IMR-90 (cell line): ENCODE measurements at regions not wholly inside any gene's neighbourhood (a gene's known extent, or its start where the extent isn't known, plus 50 kb on each side); places are given as distances from the start of the nearest gene placed in this dataset.

ENCODE experiments used
- ATAC-seq: fragments of 200-7000 bp; cut with Tn5 transposase; 2 replicates; pipeline ENCODE4 v1.9.1; 2020; ENCODE audit warnings: low read depth, mild to moderate bottlenecking, moderate library complexity
- BruUV-seq: library from RNA; stranded (reverse); fragments of 400-500 nt; replicated peaks from 2 replicates; lab custom pipeline; 2021; lab: Mats Ljungman, UMichigan
- CTCF ChIA-PET: fragments of 300-600 bp; formaldehyde crosslinking; extraction: SDS; loops from one replicate; lab custom pipeline; 2021; ENCODE audit warnings: antibody characterized with exemption; lab: Yijun Ruan, JAX
- POLR2A ChIA-PET: fragments of 300-600 bp; sonication (Branson Sonifier 250); formaldehyde crosslinking; loops from one replicate; lab custom pipeline; 2022; ENCODE audit warnings: antibody characterized with exemption; ENCODE audit not compliant: unreplicated experiment; lab: Charles Lee
- DNase-seq: peaks from one replicate; pipeline ENCODE4 v3.0.0; 2013
- H2AFZ ChIP-seq: replicated peaks from 2 replicates; pipeline ENCODE3; 2013; ENCODE audit warnings: low read length, mild to moderate bottlenecking; ENCODE audit not compliant: poor library complexity
- H2AK5ac ChIP-seq: 2 replicates; pipeline ENCODE4 v1.6.1; 2013; ENCODE audit warnings: low read depth, low read length, inconsistent platforms
- H2AK9ac ChIP-seq: replicated peaks from 2 replicates; pipeline ENCODE3; 2013; ENCODE audit warnings: mild to moderate bottlenecking, low read depth, low read length, moderate library complexity; ENCODE audit not compliant: poor library complexity
- H2BK120ac ChIP-seq: 2 replicates; pipeline ENCODE4 v1.6.1; 2013; ENCODE audit warnings: low read depth, low read length, inconsistent platforms
- H2BK15ac ChIP-seq: 3 replicates; pipeline ENCODE4 v1.6.1; 2013; ENCODE audit warnings: low read depth, low read length, inconsistent platforms
- H2BK20ac ChIP-seq: 2 replicates; pipeline ENCODE4 v1.6.1; 2013; ENCODE audit warnings: low read depth, mild to moderate bottlenecking, inconsistent platforms, low read length, moderate library complexity
- H2BK5ac ChIP-seq: 2 replicates; pipeline ENCODE4 v1.6.1; 2013; ENCODE audit warnings: mild to moderate bottlenecking, low read depth, low read length, inconsistent platforms; ENCODE audit not compliant: poor library complexity, severe bottlenecking
- H3K14ac ChIP-seq: replicated peaks from 2 replicates; pipeline ENCODE4 v1.6.1; 2013; ENCODE audit warnings: low read depth, low read length, inconsistent platforms
- H3K18ac ChIP-seq: 2 replicates; pipeline ENCODE4 v1.6.1; 2013; ENCODE audit warnings: low read depth, low read length, control low read depth
- H3K23ac ChIP-seq: 2 replicates; pipeline ENCODE4 v1.6.1; 2013; ENCODE audit warnings: low read depth, low read length, inconsistent platforms
- H3K27ac ChIP-seq: 2 replicates; pipeline ENCODE4 v1.5.1; 2013; ENCODE audit warnings: mild to moderate bottlenecking, control low read depth, low read length; ENCODE audit not compliant: insufficient read depth
- H3K27me3 ChIP-seq: 2 replicates; pipeline ENCODE4 v1.6.1; 2013; ENCODE audit warnings: low read length; ENCODE audit not compliant: control insufficient read depth, insufficient read depth
- H3K36me3 ChIP-seq: 2 replicates; pipeline ENCODE4 v1.6.1; 2013; ENCODE audit warnings: low read length, mixed read lengths; ENCODE audit not compliant: control insufficient read depth, insufficient read depth
- H3K4ac ChIP-seq: 2 replicates; pipeline ENCODE4 v1.6.1; 2013; ENCODE audit warnings: low read depth, low read length, inconsistent platforms
- H3K4me1 ChIP-seq: 2 replicates; pipeline ENCODE4 v1.6.1; 2013; ENCODE audit warnings: low read length, mixed read lengths; ENCODE audit not compliant: control insufficient read depth, insufficient read depth
- H3K4me2 ChIP-seq: 2 replicates; pipeline ENCODE4 v1.6.1; 2013; ENCODE audit warnings: low read depth, mild to moderate bottlenecking, control low read depth, low read length, moderate library complexity
- H3K4me3 ChIP-seq: 2 replicates; pipeline ENCODE4 v1.5.1; 2013; ENCODE audit warnings: low read depth, mild to moderate bottlenecking, control low read depth, low read length, moderate library complexity; ENCODE audit not compliant: insufficient read depth
- H3K56ac ChIP-seq: 2 replicates; pipeline ENCODE4 v1.6.1; 2013; ENCODE audit warnings: low read length, inconsistent platforms; ENCODE audit not compliant: insufficient read depth; ENCODE audit errors: extremely low read depth
- H3K79me1 ChIP-seq, 2 experiments: 2 replicates each; pipeline ENCODE4 v1.6.1; 2013; ENCODE audit warnings: low read length in 2 of 2, inconsistent platforms in 1 of 2, low read depth in 1 of 2
- H3K9ac ChIP-seq: 2 replicates; pipeline ENCODE4 v1.6.1; 2013; ENCODE audit warnings: low read depth, low read length, control low read depth
- H3K9me1 ChIP-seq: 2 replicates; pipeline ENCODE4 v1.6.1; 2013; ENCODE audit warnings: low read length, inconsistent platforms; ENCODE audit not compliant: insufficient read depth
- H3K9me3 ChIP-seq: 2 replicates; pipeline ENCODE4 v1.6.1; 2013; ENCODE audit warnings: low read length; ENCODE audit not compliant: control insufficient read depth, insufficient read depth
- H4K20me1 ChIP-seq: 2 replicates; pipeline ENCODE4 v1.6.1; 2013; ENCODE audit warnings: low read length, inconsistent platforms; ENCODE audit not compliant: insufficient read depth
- H4K5ac ChIP-seq: 2 replicates; pipeline ENCODE4 v1.6.1; 2013; ENCODE audit warnings: mild to moderate bottlenecking, low read depth, low read length, control low read depth
- H4K8ac ChIP-seq, 2 experiments: 2 replicates each; pipeline ENCODE4 v1.6.1; 2013; ENCODE audit warnings: low read depth in 2 of 2, low read length in 2 of 2, control low read depth in 1 of 2, inconsistent platforms in 1 of 2
- H4K91ac ChIP-seq: 2 replicates; pipeline ENCODE4 v1.6.1; 2013; ENCODE audit warnings: low read depth, low read length, inconsistent platforms; ENCODE audit not compliant: insufficient read depth
- BHLHE40 ChIP-seq: fragments of 150-350 bp; IDR thresholded peaks from 2 replicates; pipeline ENCODE4 v1.6.1; 2016; ENCODE audit warnings: mild to moderate bottlenecking, low read depth, low read length
- CEBPB ChIP-seq: IDR thresholded peaks from 2 replicates; pipeline ENCODE4 v1.6.1; 2012; ENCODE audit warnings: low read depth, low read length, improper control_type of control experiment
- CHD1 ChIP-seq: IDR thresholded peaks from 2 replicates; pipeline ENCODE4 v1.6.1; 2012; ENCODE audit warnings: low read depth, low read length, improper control_type of control experiment
- CTCF ChIP-seq: conservative IDR thresholded peaks from 2 replicates; pipeline ENCODE4 v1.5.1; 2012; ENCODE audit warnings: mild to moderate bottlenecking, low read depth, low read length, improper control_type of control experiment
- ELK1 ChIP-seq: fragments of 150-350 bp; IDR thresholded peaks from 2 replicates; pipeline ENCODE4 v1.6.1; 2016; ENCODE audit warnings: low read depth, mild to moderate bottlenecking, low read length, moderate library complexity, borderline replicate concordance
- FOS ChIP-seq: fragments of 150-350 bp; IDR thresholded peaks from 2 replicates; pipeline ENCODE4 v1.6.1; 2016; ENCODE audit warnings: low read depth, low read length
- MAFK ChIP-seq: IDR thresholded peaks from 2 replicates; pipeline ENCODE4 v1.6.1; 2012; ENCODE audit warnings: low read depth, low read length, improper control_type of control experiment
- MAZ ChIP-seq: IDR thresholded peaks from 2 replicates; pipeline ENCODE4 v1.6.1; 2012; ENCODE audit warnings: low read depth, mild to moderate bottlenecking, low read length, improper control_type of control experiment, moderate library complexity, borderline replicate concordance
- MXI1 ChIP-seq: IDR thresholded peaks from 2 replicates; pipeline ENCODE4 v1.6.1; 2012; ENCODE audit warnings: low read depth, mild to moderate bottlenecking, low read length, moderate library complexity, borderline replicate concordance
- NFE2L2 ChIP-seq: fragments of 150-350 bp; IDR thresholded peaks from 2 replicates; pipeline ENCODE4 v1.6.1; 2016; ENCODE audit warnings: low read depth, mild to moderate bottlenecking, low read length
- POLR2A ChIP-seq: IDR thresholded peaks from 2 replicates; pipeline ENCODE4 v1.6.1; 2012; ENCODE audit warnings: mild to moderate bottlenecking, low read depth, low read length
- RAD21 ChIP-seq: IDR thresholded peaks from 2 replicates; pipeline ENCODE4 v1.6.1; 2012; ENCODE audit warnings: low read length, improper control_type of control experiment
- RCOR1 ChIP-seq: IDR thresholded peaks from 2 replicates; pipeline ENCODE4 v1.6.1; 2012; ENCODE audit warnings: mild to moderate bottlenecking, low read length, improper control_type of control experiment; ENCODE audit not compliant: insufficient replicate concordance
- RFX5 ChIP-seq: IDR thresholded peaks from 2 replicates; pipeline ENCODE4 v1.8.0; 2012; ENCODE audit warnings: low read depth, mild to moderate bottlenecking, low read length, moderate library complexity
- SMC3 ChIP-seq: fragments of 150-350 bp; IDR thresholded peaks from 2 replicates; pipeline ENCODE4 v1.6.1; 2016; ENCODE audit warnings: low read depth, mild to moderate bottlenecking, antibody characterized with exemption, low read length, moderate library complexity
- USF2 ChIP-seq: fragments of 150-350 bp; IDR thresholded peaks from 2 replicates; pipeline ENCODE4 v1.6.1; 2017; ENCODE audit warnings: mild to moderate bottlenecking, antibody characterized with exemption, low read length, low read depth
- WGBS, 2 experiments: methylation state at CpG; one replicate each; pipeline versions ENCODE4 v1.1.5 to v1.1.7; 2013; ENCODE audit warnings: missing lambda C conversion rate in 2 of 2; ENCODE audit not compliant: insufficient read length in 1 of 2; ENCODE audit errors: extremely low coverage in 2 of 2; 5-methylcytosine and 5-hydroxymethylcytosine counted together
- dilution Hi-C: fragments of 300-500 bp; cut with HindIII; formaldehyde crosslinking; loops from one replicate; pipeline ENCODE4 v1.14.3; 2018; ENCODE audit warnings: low sequenced_read_pairs; ENCODE audit not compliant: unreplicated experiment
- in situ Hi-C: fragments of 300-500 bp; cut with MboI; formaldehyde crosslinking; loops from 3 replicates; pipeline ENCODE4 v1.14.3; 2019; ENCODE audit warnings: low sequenced_read_pairs, inconsistent platforms, mixed read lengths
- intact Hi-C: fragments of 100-400 bp; cut with micrococcal nuclease; formaldehyde crosslinking; loops from 2 replicates; pipeline ENCODE4 v1.10.0; 2022

- BruUV-seq = no TSS peak
- no peaks in the 10 kb centered on the region for H4K20me1 ChIP-seq
- DNase-seq (no peak), ATAC-seq (no peak)
- TF ChIP-seq FOS (no peak), CHD1 (no peak), MAFK (no peak), MXI1 (no peak), CEBPB (no peak), RAD21 (no peak), MAZ (no peak), POLR2A (no peak), RCOR1 (no peak), USF2 (no peak), BHLHE40 (no peak), ELK1 (no peak), RFX5 (no peak), CTCF (no peak), SMC3 (no peak), NFE2L2 (no peak)
- peaks cover 37% of the 10 kb centered on the region; the same call in 1 of the 2 replicates for H3K27me3 ChIP-seq
- H2BK15ac ChIP-seq = no peak overlapping the region
- H3K23ac ChIP-seq = no peak overlapping the region
- no peaks in the 10 kb centered on the region for H3K79me1 ChIP-seq
- H2AK9ac ChIP-seq = no peak overlapping the region
- H4K91ac ChIP-seq = no peak overlapping the region
- ChIA-PET POLR2A (no interaction called here), CTCF (no interaction called here)
- peaks cover 10% of the 10 kb centered on the region; the same call in 1 of the 2 replicates for H3K4me1 ChIP-seq
- intact Hi-C loops = no loop called here
- no peaks in the 10 kb centered on the region for H3K36me3 ChIP-seq
- H4K8ac ChIP-seq = no peak overlapping the region
- in situ Hi-C loops = no loop called here
- H3K9me1 ChIP-seq = peaks cover 4% of the 10 kb centered on the region; the same call in 1 of the 2 replicates
- no peak overlapping the region for H3K56ac ChIP-seq
- H2BK20ac ChIP-seq = no peak overlapping the region
- no peak overlapping the region for H2AFZ ChIP-seq
- H3K9ac ChIP-seq = no peak overlapping the region
- no peak overlapping the region for H3K4me2 ChIP-seq
- whole genome bisulfite sequencing, 2 experiments = 45% methylated on average over 4 of the region's 8 CpGs; no CpG with 5 or more reads in 1 of the 2 experiments
- H3K9me3 ChIP-seq = no peaks in the 10 kb centered on the region
- H2AK5ac ChIP-seq = no peak overlapping the region
- no peak overlapping the region for H2BK5ac ChIP-seq
- H4K5ac ChIP-seq = no peak overlapping the region
- no peak overlapping the region for H3K4ac ChIP-seq
- H3K14ac ChIP-seq = no peak overlapping the region
- dilution Hi-C loops = no loop called here
- H3K18ac ChIP-seq = no peak overlapping the region
- no peak overlapping the region for H2BK120ac ChIP-seq
- no peak overlapping the region for H3K4me3 ChIP-seq
- H3K27ac ChIP-seq = no peak overlapping the region
Measured at GRCh38 chr1:22262583-22262982, 119.7 kb upstream of the WNT4 start.
